Osteoblast (primary cell): ENCODE measurements at regions not wholly inside any gene's neighbourhood (a gene's known extent, or its start where the extent isn't known, plus 50 kb on each side); places are given as distances from the start of the nearest gene placed in this dataset.

ENCODE experiments used
- DNase-seq: peaks from one replicate; pipeline ENCODE4 v3.0.0; 2011; ENCODE audit warnings: low spot score, mixed read lengths; ENCODE audit not compliant: insufficient read length; ENCODE audit errors: missing footprints
- H2AFZ ChIP-seq: 2 replicates; pipeline ENCODE4 v1.6.0; 2011; ENCODE audit warnings: mild to moderate bottlenecking, low read length
- H3K27ac ChIP-seq: 2 replicates; pipeline ENCODE4 v1.5.1; 2011; ENCODE audit warnings: mild to moderate bottlenecking, low read depth, low read length, moderate library complexity
- H3K27me3 ChIP-seq: 2 replicates; pipeline ENCODE4 v1.6.0; 2012; ENCODE audit warnings: mild to moderate bottlenecking, control low read depth, inconsistent platforms, low read length, moderate library complexity; ENCODE audit not compliant: insufficient read depth
- H3K36me3 ChIP-seq: 2 replicates; pipeline ENCODE4 v1.5.1; 2011; ENCODE audit warnings: mild to moderate bottlenecking, low read length, control low read depth, moderate library complexity; ENCODE audit not compliant: insufficient read depth
- H3K4me1 ChIP-seq: 2 replicates; pipeline ENCODE4 v1.5.1; 2011; ENCODE audit warnings: mild to moderate bottlenecking, low read length, control low read depth, moderate library complexity; ENCODE audit not compliant: insufficient read depth
- H3K4me2 ChIP-seq: 2 replicates; pipeline ENCODE4 v1.6.0; 2011; ENCODE audit warnings: mild to moderate bottlenecking, low read length; ENCODE audit not compliant: insufficient read depth
- H3K4me3 ChIP-seq: fragments of 200-600 bp; sonication (generic); 3 replicates; pipeline ENCODE4 v1.5.1; 2012; ENCODE audit warnings: mild to moderate bottlenecking, low read length, inconsistent platforms; ENCODE audit not compliant: insufficient read depth
- H3K79me2 ChIP-seq: 2 replicates; pipeline ENCODE4 v1.6.0; 2012; ENCODE audit warnings: mild to moderate bottlenecking, low read length, control low read depth, inconsistent platforms; ENCODE audit not compliant: insufficient read depth
- H3K9me3 ChIP-seq: 2 replicates; pipeline ENCODE4 v1.5.1; 2011; ENCODE audit warnings: low read depth, low read length, control low read depth
- H4K20me1 ChIP-seq: 2 replicates; pipeline ENCODE4 v1.6.0; 2012; ENCODE audit warnings: mild to moderate bottlenecking, low read length, control low read depth; ENCODE audit not compliant: insufficient read depth
- TF ChIP-seq, protein P1 (sequence below): IDR thresholded peaks from 2 replicates; pipeline ENCODE4 v1.5.1; 2011; ENCODE audit warnings: mild to moderate bottlenecking, low read depth, low read length, moderate library complexity; ENCODE audit errors: extremely low read depth

DNA sequence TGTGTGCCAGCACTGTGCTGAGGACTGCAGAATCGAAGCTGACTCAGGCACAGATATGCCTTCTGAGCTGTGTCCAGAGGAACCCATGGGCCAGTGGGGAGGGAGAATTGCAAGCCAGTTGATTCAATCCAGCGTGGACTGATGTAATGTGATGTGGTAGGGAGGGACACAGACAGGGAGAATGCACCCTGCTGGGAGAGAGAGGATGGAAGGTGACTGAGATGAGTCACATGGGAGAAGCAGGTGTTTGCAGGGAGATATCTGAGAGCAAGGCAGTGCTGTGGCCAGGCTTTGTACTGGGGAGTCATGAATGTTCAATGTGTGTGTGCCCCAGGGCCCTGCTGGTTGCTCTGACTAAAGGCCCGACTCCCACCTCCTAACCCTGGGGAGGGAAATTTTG, 75.7 kb downstream of the IRX1 start:
- Histone ChIP-seq H4K20me1 (no peaks in the 10 kb centered on the region), H3K27me3 (no peaks in the 10 kb centered on the region), H3K9me3 (no peaks in the 10 kb centered on the region), H3K79me2 (no peaks in the 10 kb centered on the region), H3K4me1 (no peaks in the 10 kb centered on the region), H3K4me3 (no peak overlapping the region), H3K27ac (no peak overlapping the region), H3K4me2 (no peak overlapping the region), H2AFZ (no peak overlapping the region), H3K36me3 (no peaks in the 10 kb centered on the region)
- no peak for DNase-seq
- TF ChIP-seq, protein P1, sequence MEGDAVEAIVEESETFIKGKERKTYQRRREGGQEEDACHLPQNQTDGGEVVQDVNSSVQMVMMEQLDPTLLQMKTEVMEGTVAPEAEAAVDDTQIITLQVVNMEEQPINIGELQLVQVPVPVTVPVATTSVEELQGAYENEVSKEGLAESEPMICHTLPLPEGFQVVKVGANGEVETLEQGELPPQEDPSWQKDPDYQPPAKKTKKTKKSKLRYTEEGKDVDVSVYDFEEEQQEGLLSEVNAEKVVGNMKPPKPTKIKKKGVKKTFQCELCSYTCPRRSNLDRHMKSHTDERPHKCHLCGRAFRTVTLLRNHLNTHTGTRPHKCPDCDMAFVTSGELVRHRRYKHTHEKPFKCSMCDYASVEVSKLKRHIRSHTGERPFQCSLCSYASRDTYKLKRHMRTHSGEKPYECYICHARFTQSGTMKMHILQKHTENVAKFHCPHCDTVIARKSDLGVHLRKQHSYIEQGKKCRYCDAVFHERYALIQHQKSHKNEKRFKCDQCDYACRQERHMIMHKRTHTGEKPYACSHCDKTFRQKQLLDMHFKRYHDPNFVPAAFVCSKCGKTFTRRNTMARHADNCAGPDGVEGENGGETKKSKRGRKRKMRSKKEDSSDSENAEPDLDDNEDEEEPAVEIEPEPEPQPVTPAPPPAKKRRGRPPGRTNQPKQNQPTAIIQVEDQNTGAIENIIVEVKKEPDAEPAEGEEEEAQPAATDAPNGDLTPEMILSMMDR: no peak

DNA sequence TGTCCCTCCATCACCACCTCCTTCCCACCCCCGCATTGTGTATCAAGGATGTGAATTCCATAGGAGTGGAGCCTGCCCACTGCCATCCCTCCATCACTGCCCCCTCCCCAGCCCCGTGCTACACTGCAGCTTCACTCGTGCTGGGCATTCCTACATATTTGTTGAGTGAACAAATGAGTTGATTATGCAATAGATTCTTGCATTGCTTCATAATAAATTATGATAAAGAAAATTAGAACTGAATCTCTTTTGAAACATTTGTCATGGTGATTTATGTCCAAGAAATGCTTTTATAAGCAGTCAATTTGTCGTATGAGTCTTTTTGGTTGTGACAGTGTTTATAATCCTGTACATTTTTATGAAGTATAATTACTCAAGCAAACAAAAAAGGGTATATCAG, 83.2 kb downstream of the IRX1 start:
- H3K9me3 ChIP-seq: no peaks in the 10 kb centered on the region

DNA sequence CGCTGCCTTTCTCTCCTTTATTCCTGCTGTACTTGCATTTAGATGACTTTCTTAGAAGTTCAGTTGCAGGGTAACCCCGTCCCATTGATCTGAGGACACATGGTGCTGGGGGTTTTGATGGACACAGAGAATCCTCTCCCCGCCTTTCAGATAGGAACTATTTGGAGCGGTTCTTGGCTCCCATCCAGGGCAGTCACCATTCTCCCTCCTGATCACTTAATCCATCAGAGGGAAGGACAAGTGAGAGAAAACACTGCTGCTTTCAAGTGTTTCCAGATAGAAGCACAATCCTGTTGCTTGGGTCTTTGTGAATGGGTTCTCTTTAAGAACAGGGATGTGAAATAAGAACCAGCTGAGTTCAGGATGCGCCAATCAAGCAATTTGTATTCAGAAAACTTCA, 85.2 kb downstream of the IRX1 start:
- H3K27ac ChIP-seq: no peak overlapping the region
- H3K4me3 ChIP-seq: no peak overlapping the region
- no peaks in the 10 kb centered on the region for H3K79me2 ChIP-seq
- no peak overlapping the region for H3K4me2 ChIP-seq
- H3K27me3 ChIP-seq: no peaks in the 10 kb centered on the region
- DNase-seq: no peak
- no peaks in the 10 kb centered on the region for H3K36me3 ChIP-seq
- no peaks in the 10 kb centered on the region for H3K9me3 ChIP-seq
- no peak overlapping the region for H2AFZ ChIP-seq
- H4K20me1 ChIP-seq: no peaks in the 10 kb centered on the region
- no peaks in the 10 kb centered on the region for H3K4me1 ChIP-seq
- TF ChIP-seq, protein P1: no peak

More for the DNA sequence above, 83.2 kb downstream of the IRX1 start:
- Histone ChIP-seq H3K4me1 (no peaks in the 10 kb centered on the region), H3K4me3 (no peak overlapping the region), H2AFZ (no peak overlapping the region), H3K27ac (no peak overlapping the region), H3K36me3 (no peaks in the 10 kb centered on the region), H3K79me2 (no peaks in the 10 kb centered on the region), H3K27me3 (no peaks in the 10 kb centered on the region), H4K20me1 (no peaks in the 10 kb centered on the region), H3K4me2 (no peak overlapping the region)
- no peak for DNase-seq
- TF ChIP-seq, protein P1: no peak

- Histone ChIP-seq H3K9me3 (no peaks in the 10 kb centered on the region), H3K27me3 (no peaks in the 10 kb centered on the region), H3K36me3 (no peaks in the 10 kb centered on the region), H3K27ac (no peak overlapping the region), H3K79me2 (no peaks in the 10 kb centered on the region), H3K4me2 (no peak overlapping the region), H3K4me3 (no peak overlapping the region), H3K4me1 (no peaks in the 10 kb centered on the region), H4K20me1 (no peaks in the 10 kb centered on the region), H2AFZ (no peak overlapping the region)
- no peak for DNase-seq
- TF ChIP-seq, protein P1: no peak
Measured at GRCh38 chr5:3684118-3684517, 88.5 kb downstream of the IRX1 start.
